ENCODE measurements at regions not wholly inside any gene's neighbourhood (a gene's known extent, or its start where the extent isn't known, plus 50 kb on each side); places are given as distances from the start of the nearest gene placed in this dataset.

GRCh38 chr12:118607831-118608230, 231.5 kb downstream of the SUDS3 start:
- no peak for DNase-seq (ENCODE audit: low read depth)

- DNase-seq (ENCODE audit: low read depth), result no peak
Observed at GRCh38 chr12:118608770-118609344, 232.5 kb downstream of the SUDS3 start.

- DNase-seq (ENCODE audit: low read depth), result peak; percentile 13
Observed at GRCh38 chr12:118611295-118611694, 234.9 kb downstream of the SUDS3 start.

- DNase-seq (ENCODE audit: low read depth), result no peak
Observed at GRCh38 chr12:118611770-118612169, 235.4 kb downstream of the SUDS3 start.

- no peak for DNase-seq (ENCODE audit: low read depth)
Observed at GRCh38 chr12:118617611-118618450, 241.5 kb downstream of the SUDS3 start.

GRCh38 chr12:118618695-118619094, 242.3 kb downstream of the SUDS3 start:
- no peak for DNase-seq (ENCODE audit: low read depth)

- DNase-seq (ENCODE audit: low read depth), result no peak
Observed at GRCh38 chr12:118625050-118625675, 248.8 kb downstream of the SUDS3 start.

- no peak for DNase-seq (ENCODE audit: low read depth)
Observed at GRCh38 chr12:118633071-118633470, 256.7 kb downstream of the SUDS3 start.

GRCh38 chr12:118635276-118635675, 258.9 kb downstream of the SUDS3 start:
- no peak for DNase-seq (ENCODE audit: low read depth)

- DNase-seq (ENCODE audit: low read depth), result no peak
Observed at GRCh38 chr12:118637767-118638370, 261.5 kb downstream of the SUDS3 start.

GRCh38 chr12:118641249-118641648, 264.9 kb downstream of the SUDS3 start:
- DNase-seq (ENCODE audit: low read depth), result no peak

GRCh38 chr12:118645219-118645618, 268.9 kb downstream of the SUDS3 start:
- no peak for DNase-seq (ENCODE audit: low read depth)

GRCh38 chr12:118649765-118650585, 273.6 kb downstream of the SUDS3 start:
- no peak for DNase-seq (ENCODE audit: low read depth)

- no peak for DNase-seq (ENCODE audit: low read depth)
Observed at GRCh38 chr12:118650586-118650960, 274.2 kb downstream of the SUDS3 start.

- DNase-seq (ENCODE audit: low read depth), result no peak
Observed at GRCh38 chr12:118651487-118651886, 275.1 kb downstream of the SUDS3 start.

- no peak for DNase-seq (ENCODE audit: low read depth)
Observed at GRCh38 chr12:118655588-118655987, 279.2 kb downstream of the SUDS3 start.

- DNase-seq (ENCODE audit: low read depth), result no peak
Observed at GRCh38 chr12:118680356-118680963, 300.9 kb upstream of the SRRM4 start.

- DNase-seq (ENCODE audit: low read depth), result no peak
Observed at GRCh38 chr12:118682656-118683055, 298.7 kb upstream of the SRRM4 start.

GRCh38 chr12:118685983-118686607, 295.2 kb upstream of the SRRM4 start:
- DNase-seq (ENCODE audit: low read depth), result no peak

GRCh38 chr12:118689793-118690192, 291.5 kb upstream of the SRRM4 start:
- no peak for DNase-seq (ENCODE audit: low read depth)

- DNase-seq (ENCODE audit: low read depth), result no peak
Observed at GRCh38 chr12:118690506-118690905, 290.8 kb upstream of the SRRM4 start.
